ENCODE measurements at regions not wholly inside any gene's neighbourhood (a gene's known extent, or its start where the extent isn't known, plus 50 kb on each side); places are given as distances from the start of the nearest gene placed in this dataset.
"Not testable (repeated sequence)": the region's sequence is repeated elsewhere in the genome, so short reads cannot be mapped to it uniquely, and the experiment has no call there.

GRCh38 chr17:51347851-51348584 is 87.7 kb downstream of the UTP18 start:
- FAIRE-seq (no peak), DNase-seq (ENCODE audit: insufficient read length, low spot score) (no peak)

DNA sequence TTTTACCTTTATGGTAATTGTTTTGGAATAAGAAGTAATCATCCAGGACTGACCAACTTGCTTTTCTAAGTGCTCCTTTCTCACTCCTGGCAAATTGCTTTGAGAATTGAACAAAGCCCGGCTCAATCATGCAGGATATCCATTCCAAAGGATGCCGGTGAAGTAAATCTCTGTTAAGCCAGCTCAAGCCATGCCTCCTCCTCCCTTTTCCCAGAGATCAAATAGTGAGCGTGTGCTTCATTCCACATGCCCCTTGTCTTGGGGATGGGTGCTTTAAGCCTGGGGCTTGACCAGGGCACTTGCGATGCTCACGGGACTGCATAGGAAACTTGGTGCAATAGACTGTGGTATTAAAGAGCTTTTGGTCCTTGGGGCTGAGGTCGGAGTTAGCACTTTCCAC is 90.7 kb downstream of the UTP18 start:
- FAIRE-seq (no peak), DNase-seq (ENCODE audit: insufficient read length, low spot score) (no peak)

DNA sequence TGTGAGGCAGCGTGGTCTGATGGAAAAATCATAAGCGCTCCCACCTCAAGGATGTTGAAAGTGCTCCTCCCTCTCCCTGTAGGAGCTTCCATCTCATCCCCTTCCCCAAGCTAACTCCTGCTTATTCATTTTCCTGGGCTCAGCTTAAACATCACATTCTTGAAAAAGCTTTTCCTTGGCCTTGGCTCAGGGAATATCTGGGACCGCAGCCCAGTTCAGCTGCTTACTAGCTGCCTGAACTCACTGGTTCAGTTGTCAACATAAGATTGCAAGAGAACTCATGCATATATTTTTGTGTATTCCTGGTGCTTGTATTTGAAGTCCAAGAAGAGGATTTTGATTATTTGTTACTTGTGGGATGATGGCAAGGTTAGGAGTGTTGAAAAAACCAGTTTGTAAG is 91.5 kb downstream of the UTP18 start:
- DNase-seq (ENCODE audit: insufficient read length, low spot score) (no peak), FAIRE-seq (no peak)

- no peak for DNase-seq (ENCODE audit: insufficient read length, low spot score)
- no peak for FAIRE-seq
Observed at GRCh38 chr17:51352798-51353197, 92.5 kb downstream of the UTP18 start.

- FAIRE-seq, result no peak
- no peak for DNase-seq (ENCODE audit: insufficient read length, low spot score)
Observed at GRCh38 chr17:51353296-51353695, 93.0 kb downstream of the UTP18 start.

GRCh38 chr17:51354936-51355335 is 94.6 kb downstream of the UTP18 start:
- DNase-seq (ENCODE audit: insufficient read length, low spot score), result no peak
- FAIRE-seq, result no peak

DNA sequence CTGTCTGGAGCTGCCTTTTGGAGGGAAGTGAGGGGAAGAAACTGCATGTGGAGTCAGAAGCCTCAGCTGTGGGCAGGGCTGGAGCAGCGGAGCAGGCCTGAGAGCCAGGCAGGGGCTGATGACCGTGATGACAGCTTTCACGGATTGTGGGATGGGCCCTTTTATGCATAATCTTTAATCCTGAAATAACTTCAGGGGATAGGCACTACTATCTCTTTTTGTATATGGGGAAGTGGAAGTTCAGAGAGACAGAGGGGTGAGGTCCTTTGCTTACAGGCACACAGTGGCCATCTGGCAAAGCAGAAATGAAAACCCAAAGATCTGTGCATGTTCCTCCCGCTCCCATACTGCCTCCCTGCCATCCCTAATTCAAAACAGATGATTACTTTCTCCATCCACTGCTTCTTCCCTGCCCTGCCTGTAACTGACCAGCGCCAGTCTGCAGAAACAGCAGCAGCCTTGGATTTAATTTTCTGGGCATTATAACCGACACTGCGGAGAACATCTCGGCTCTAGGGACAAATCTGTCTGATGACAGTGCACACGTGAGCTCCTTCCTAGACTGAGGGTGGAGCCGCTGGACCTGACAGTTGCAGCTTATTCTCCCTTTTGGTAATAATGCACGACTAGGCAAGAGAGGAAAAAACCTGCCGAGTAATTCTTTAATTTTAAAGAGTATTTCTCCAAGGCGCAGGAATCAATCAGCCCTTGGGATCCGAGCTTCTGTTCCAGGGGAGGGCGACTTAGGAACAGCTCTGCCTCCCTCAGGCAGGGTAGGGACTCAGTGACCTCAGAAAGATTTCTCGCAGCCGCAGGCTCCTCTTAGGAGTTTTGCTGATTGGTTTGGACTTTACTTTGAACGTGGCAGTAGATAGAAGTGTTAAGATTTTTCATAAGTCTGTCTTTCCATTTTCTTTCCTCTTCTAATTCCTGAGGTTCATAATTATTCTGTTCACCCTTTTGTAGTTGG is 95.4 kb downstream of the UTP18 start:
- FAIRE-seq, result no peak
- no peak for DNase-seq (ENCODE audit: insufficient read length, low spot score)

DNA sequence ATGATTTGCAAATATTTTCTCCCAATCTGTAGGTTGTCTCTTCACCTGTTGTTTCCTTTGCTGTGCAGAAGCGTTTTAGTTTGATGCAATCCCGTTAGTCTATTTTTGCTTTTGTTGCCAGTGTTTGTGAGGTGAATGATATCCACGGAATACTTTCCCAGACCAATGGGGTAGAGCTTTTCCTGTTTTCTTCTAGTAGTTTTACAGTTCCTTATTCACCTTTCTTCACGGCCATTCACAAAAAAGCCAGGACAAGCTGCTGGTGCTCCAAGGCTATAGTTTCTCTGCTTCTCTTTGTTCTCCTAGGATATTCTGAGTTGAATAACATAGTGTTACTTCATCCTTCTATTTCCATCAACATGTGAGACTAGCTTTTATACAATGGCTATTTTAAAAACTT is 98.7 kb downstream of the UTP18 start:
- DNase-seq (ENCODE audit: insufficient read length, low spot score) (no peak), FAIRE-seq (no peak)

GRCh38 chr17:51362811-51363585 is 102.7 kb downstream of the UTP18 start:
- no peak for DNase-seq (ENCODE audit: insufficient read length, low spot score)
- FAIRE-seq, result no peak

DNA sequence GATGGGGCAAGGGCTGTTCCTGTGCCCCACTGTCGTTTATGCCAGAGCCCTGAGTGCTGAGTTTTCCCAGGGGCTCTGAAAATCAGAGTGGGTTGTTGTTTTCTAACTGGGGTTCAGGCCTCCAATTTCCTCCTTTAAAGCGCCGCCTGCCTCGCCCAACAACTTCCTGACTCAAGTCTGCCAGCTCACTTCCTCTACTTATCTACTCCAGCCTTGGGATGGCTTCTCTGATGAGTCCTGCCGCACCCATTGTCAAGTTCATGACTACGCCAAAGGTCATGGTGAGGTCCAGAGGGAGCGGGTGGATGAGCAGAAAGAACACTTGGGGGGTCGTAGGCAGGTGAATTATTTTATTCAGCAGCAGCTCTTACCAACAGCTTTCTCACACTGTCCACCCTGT is 104.7 kb downstream of the UTP18 start:
- DNase-seq (ENCODE audit: insufficient read length, low spot score) (no peak), FAIRE-seq (no peak)

DNA sequence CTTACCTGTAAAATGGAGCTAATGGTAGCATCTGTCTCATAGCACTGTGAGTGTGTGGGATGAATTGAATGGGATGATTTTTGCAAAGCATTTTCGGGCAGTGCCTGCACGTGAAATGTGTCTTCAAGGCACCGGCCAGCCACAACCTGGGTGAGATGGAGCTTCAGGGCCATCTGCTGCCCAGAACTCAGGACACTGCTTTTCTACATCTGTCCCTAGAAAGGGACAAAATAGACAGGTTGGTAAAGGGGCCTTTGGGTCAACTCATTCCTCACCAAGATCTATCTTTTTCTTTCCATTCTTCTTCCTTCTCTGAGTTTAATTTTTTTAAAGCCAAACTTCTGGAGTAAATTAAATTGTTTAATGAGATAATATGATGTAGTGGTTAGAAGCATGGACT is 106.5 kb downstream of the UTP18 start:
- FAIRE-seq (no peak), DNase-seq (ENCODE audit: insufficient read length, low spot score) (no peak)

DNA sequence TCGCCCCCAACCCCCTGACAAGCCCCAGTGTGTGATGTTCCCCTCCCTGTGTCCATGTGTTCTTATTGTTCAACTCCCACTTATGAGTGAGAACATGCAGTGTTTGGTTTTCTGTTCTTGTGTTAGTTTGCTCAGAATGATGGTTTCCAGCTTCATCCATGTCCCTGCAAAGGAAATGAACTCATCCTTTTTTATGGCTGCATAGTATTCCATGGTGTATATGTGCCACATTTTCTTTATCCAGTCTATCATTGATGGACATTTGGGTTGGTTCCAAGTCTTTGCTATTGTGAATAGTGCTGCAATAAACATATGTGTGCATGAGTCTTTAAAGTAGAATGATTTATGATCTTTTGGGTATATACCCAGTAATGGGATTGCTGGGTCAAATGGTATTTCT is 107.5 kb downstream of the UTP18 start:
- DNase-seq (ENCODE audit: insufficient read length, low spot score); FAIRE-seq: not testable (repeated sequence)

GRCh38 chr17:51371732-51372151 is 111.4 kb downstream of the UTP18 start:
- FAIRE-seq (no peak), DNase-seq (ENCODE audit: insufficient read length, low spot score) (no peak)

DNA sequence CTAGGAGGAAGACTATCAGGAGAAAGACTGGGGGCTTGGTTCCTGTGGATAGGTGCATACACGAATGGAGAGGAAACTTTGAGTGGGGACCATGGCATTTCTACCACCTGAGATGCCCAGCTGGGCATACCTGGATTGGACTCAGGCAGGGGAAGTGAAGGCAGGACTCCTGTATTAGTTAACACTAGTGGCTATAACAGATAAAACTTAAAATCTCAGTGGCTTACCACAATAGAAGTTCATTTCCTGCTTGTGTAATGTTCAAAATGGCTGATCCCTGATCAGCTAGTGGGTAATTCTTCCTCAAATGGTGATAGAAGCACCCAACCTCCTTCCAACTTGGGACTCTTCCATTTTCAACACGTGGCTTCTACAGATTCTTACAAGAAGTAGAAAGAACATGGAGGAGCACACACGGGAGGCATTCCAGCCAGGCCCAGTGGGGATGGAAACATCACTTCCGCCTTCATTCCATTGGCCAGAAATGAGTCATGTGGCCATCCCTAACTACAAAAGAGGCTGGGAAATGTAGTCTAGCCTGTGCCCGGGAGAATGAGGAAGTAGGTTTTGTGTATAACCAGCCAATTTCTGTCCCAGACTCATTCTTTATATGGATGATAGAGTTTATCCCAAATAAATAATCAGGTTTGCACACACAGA is 112.1 kb downstream of the UTP18 start:
- FAIRE-seq, result peak; percentile 86

GRCh38 chr17:51373489-51374152 is 113.3 kb downstream of the UTP18 start:
- FAIRE-seq, result no peak
- no peak for DNase-seq (ENCODE audit: insufficient read length, low spot score)

More for the DNA sequence above, 112.1 kb downstream of the UTP18 start:
- peak; percentile 31 for DNase-seq (ENCODE audit: insufficient read length, low spot score)

GRCh38 chr17:51374209-51374608 is 113.9 kb downstream of the UTP18 start:
- no peak for FAIRE-seq

DNA sequence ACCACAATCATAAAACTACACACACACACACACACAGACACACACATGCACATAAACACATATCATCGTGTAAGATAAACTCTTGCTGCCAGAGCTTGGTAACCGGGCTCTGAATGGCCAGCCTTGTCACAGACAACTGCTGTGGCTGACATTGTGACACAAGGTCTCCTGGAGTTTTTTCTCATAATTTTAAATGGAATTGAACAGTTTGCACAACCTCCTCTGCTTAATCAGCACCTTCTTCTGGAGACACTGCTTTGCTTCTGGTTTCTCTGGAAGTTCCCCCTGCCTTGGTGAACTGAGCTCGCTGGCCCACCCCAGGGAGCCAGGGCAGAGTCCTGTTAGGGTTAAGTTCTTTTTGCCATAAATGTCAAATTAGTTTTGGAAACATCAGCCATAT is 115.4 kb downstream of the UTP18 start:
- FAIRE-seq, result no peak
- DNase-seq (ENCODE audit: insufficient read length, low spot score), result no peak

More at GRCh38 chr17:51374209-51374608, 113.9 kb downstream of the UTP18 start:
- no peak for DNase-seq (ENCODE audit: insufficient read length, low spot score)

- no peak for FAIRE-seq
- DNase-seq (ENCODE audit: insufficient read length, low spot score), result no peak
Observed at GRCh38 chr17:51376739-51377138, 116.4 kb downstream of the UTP18 start.

DNA sequence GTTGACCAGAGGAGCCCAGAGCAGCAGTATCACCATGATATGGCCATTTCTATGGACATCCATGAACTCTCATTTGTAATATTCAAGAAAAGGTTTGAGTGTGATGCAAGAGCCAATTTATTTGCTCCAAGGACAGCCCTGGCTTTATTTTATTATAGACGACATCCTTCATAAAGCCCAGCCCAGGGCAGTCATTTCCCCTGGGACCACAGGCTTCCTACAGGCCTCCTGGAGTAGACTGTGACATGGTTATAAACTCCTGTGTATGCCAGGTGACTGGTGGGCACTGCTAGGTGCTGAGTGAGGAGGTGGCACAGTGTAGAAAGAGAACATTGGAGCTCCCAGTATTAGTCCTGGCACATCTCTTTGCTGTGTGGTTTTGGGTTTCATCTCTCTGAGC is 120.9 kb downstream of the UTP18 start:
- FAIRE-seq (no peak), DNase-seq (ENCODE audit: insufficient read length, low spot score) (no peak)

DNA sequence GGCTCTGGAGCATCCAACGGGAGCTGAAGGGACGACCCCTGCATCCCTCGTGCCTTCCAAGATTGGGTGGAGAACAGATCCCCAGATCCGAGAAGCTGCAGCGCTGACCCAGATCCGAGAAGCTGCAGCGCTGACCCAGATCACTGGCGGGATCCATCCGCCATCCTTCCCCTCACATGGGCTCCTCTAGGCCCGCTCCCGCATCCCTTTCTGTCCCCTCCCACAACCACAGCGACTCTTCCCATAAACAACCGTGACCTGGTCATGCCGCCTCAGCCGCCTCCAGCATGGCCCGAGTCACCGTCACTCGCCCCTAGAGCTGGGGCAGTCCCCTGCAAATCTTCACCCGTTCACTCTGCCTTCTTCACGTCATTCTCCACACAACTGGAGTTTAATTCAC is 124.9 kb downstream of the UTP18 start:
- no peak for FAIRE-seq
- DNase-seq (ENCODE audit: insufficient read length, low spot score), result no peak

All from GM19239 (cell line).